DMS53 treated with DMSO at 0.1 percent for 48 hours (cell line): ENCODE measurements at regions not wholly inside any gene's neighbourhood (a gene's known extent, or its start where the extent isn't known, plus 50 kb on each side); places are given as distances from the start of the nearest gene placed in this dataset.
"Not testable (repeated sequence)": the region's sequence is repeated elsewhere in the genome, so short reads cannot be mapped to it uniquely, and the experiment has no call there.

Experiments
- DNase-seq: peaks from one replicate; lab custom pipeline; 2025; ENCODE audit not compliant: unreplicated experiment; lab: John Stamatoyannopoulos, UW

GRCh38 chr3:176873261-176873660 lies 324.0 kb downstream of the TBL1XR1 start:
- DNase-seq = no peak

GRCh38 chr3:176872771-176873209 lies 324.5 kb downstream of the TBL1XR1 start:
- peak; percentile 47 for DNase-seq

GRCh38 chr3:176870451-176870850 lies 326.8 kb downstream of the TBL1XR1 start:
- no peak for DNase-seq

GRCh38 chr3:176867681-176868663 lies 329.3 kb downstream of the TBL1XR1 start:
- DNase-seq = peak; percentile 94

- DNase-seq = no peak
Observed at GRCh38 chr3:176861137-176861536, 336.1 kb downstream of the TBL1XR1 start.

- DNase-seq = no peak
Observed at GRCh38 chr3:176856721-176857120, 340.6 kb downstream of the TBL1XR1 start.

GRCh38 chr3:176855901-176856486 lies 341.3 kb downstream of the TBL1XR1 start:
- peak; percentile 5 for DNase-seq

GRCh38 chr3:176855213-176855612 lies 342.1 kb downstream of the TBL1XR1 start:
- DNase-seq = no peak

GRCh38 chr3:176850498-176850897 lies 346.8 kb downstream of the TBL1XR1 start:
- DNase-seq = no peak

GRCh38 chr3:176848431-176849214 lies 348.7 kb downstream of the TBL1XR1 start:
- DNase-seq = no peak

- no peak for DNase-seq
Observed at GRCh38 chr3:176842914-176843313, 354.4 kb downstream of the TBL1XR1 start.

GRCh38 chr3:176840641-176841286 lies 356.5 kb downstream of the TBL1XR1 start:
- DNase-seq = no peak

- DNase-seq = no peak
Observed at GRCh38 chr3:176839901-176840300, 357.4 kb downstream of the TBL1XR1 start.

- no peak for DNase-seq
Observed at GRCh38 chr3:176839466-176839865, 357.8 kb downstream of the TBL1XR1 start.

GRCh38 chr3:176827244-176827643 lies 370.0 kb downstream of the TBL1XR1 start:
- DNase-seq = not testable (repeated sequence)

GRCh38 chr3:176824811-176825210 lies 372.5 kb downstream of the TBL1XR1 start:
- no peak for DNase-seq

- DNase-seq = no peak
Observed at GRCh38 chr3:176820764-176821163, 376.5 kb downstream of the TBL1XR1 start.

GRCh38 chr3:176816937-176817336 lies 380.3 kb downstream of the TBL1XR1 start:
- DNase-seq = no peak

GRCh38 chr3:176814285-176814684 lies 383.0 kb downstream of the TBL1XR1 start:
- DNase-seq = no peak

- no peak for DNase-seq
Observed at GRCh38 chr3:176807938-176808337, 389.3 kb downstream of the TBL1XR1 start.

- DNase-seq = peak; percentile 61
Observed at GRCh38 chr3:176799675-176800074, 397.6 kb downstream of the TBL1XR1 start.
